WTC11 (cell line): ENCODE measurements at regions not wholly inside any gene's neighbourhood (a gene's known extent, or its start where the extent isn't known, plus 50 kb on each side); places are given as distances from the start of the nearest gene placed in this dataset.

Experiments used
- ATAC-seq: fragments of 200-7000 bp; cut with Tn5 transposase; 2 replicates; pipeline ENCODE4 v1.10.0; 2021; ENCODE audit warnings: mild to moderate bottlenecking, moderate library complexity
- CTCF ChIA-PET: fragments of 300-600 bp; sonication (Branson Sonifier 250); formaldehyde crosslinking; loops from one replicate; lab custom pipeline; 2021; ENCODE audit warnings: antibody characterized with exemption; lab: Charles Lee
- POLR2A ChIA-PET: fragments of 350-600 bp; sonication (Branson Sonifier 250); formaldehyde crosslinking; loops from one replicate; lab custom pipeline; 2021; ENCODE audit warnings: antibody characterized with exemption; lab: Charles Lee
- DNase-seq: peaks from one replicate; pipeline ENCODE4 v3.0.0; 2021; ENCODE audit warnings: low spot score
- H3K27ac Mint-ChIP-seq: 2 replicates; pipeline ENCODE4 v1.8.0; 2021; ENCODE audit warnings: mixed read lengths
- H3K27me3 Mint-ChIP-seq: 2 replicates; pipeline ENCODE4 v1.8.0; 2021; ENCODE audit warnings: low read depth, mild to moderate bottlenecking, moderate library complexity, mixed read lengths
- H3K36me3 Mint-ChIP-seq: 2 replicates; pipeline ENCODE4 v1.8.0; 2021; ENCODE audit warnings: mixed read lengths
- H3K4me1 Mint-ChIP-seq: 2 replicates; pipeline ENCODE4 v1.8.0; 2022; ENCODE audit warnings: mixed read lengths
- H3K4me3 Mint-ChIP-seq: 2 replicates; pipeline ENCODE4 v1.8.0; 2021; ENCODE audit warnings: mild to moderate bottlenecking, moderate library complexity, mixed read lengths
- H3K9me3 Mint-ChIP-seq: 2 replicates; pipeline ENCODE4 v1.8.0; 2021; ENCODE audit warnings: mixed read lengths
- EMX1 ChIP-seq: fragments of 250-450 bp; sonication (Bioruptor Pico); IDR thresholded peaks from 2 replicates; pipeline ENCODE4 v1.8.0; 2021; ENCODE audit warnings: mild to moderate bottlenecking
- ETV6 ChIP-seq: sonication (generic); formaldehyde crosslinking; IDR thresholded peaks from 2 replicates; pipeline ENCODE4 v1.8.1; 2022; ENCODE audit warnings: mild to moderate bottlenecking, missing genetic modification reagents
- FOXJ3 ChIP-seq: sonication (generic); formaldehyde crosslinking; IDR thresholded peaks from 2 replicates; pipeline ENCODE4 v1.9.0; 2021; ENCODE audit warnings: missing genetic modification reagents, mild to moderate bottlenecking, borderline replicate concordance
- FOXP1 ChIP-seq: sonication (generic); formaldehyde crosslinking; IDR thresholded peaks from 2 replicates; pipeline ENCODE4 v1.8.0; 2022; ENCODE audit warnings: missing genetic modification reagents, mild to moderate bottlenecking, moderate library complexity, borderline replicate concordance
- IRF2 ChIP-seq: sonication (generic); formaldehyde crosslinking; IDR thresholded peaks from 2 replicates; pipeline ENCODE4 v1.8.0; 2022; ENCODE audit warnings: low read depth, missing genetic modification reagents, borderline replicate concordance
- JUN ChIP-seq: sonication (generic); formaldehyde crosslinking; IDR thresholded peaks from 2 replicates; pipeline ENCODE4 v1.8.0; 2023; ENCODE audit warnings: mild to moderate bottlenecking, missing genetic modification reagents
- KAT7 ChIP-seq: sonication (generic); formaldehyde crosslinking; IDR thresholded peaks from 2 replicates; pipeline ENCODE4 v1.8.1; 2023; ENCODE audit warnings: missing genetic modification reagents, mild to moderate bottlenecking, borderline replicate concordance
- MYBL2 ChIP-seq: sonication (generic); formaldehyde crosslinking; IDR thresholded peaks from 2 replicates; pipeline ENCODE4 v1.8.1; 2023; ENCODE audit warnings: mild to moderate bottlenecking, moderate library complexity, missing genetic modification reagents
- NFE2L1 ChIP-seq: sonication (generic); formaldehyde crosslinking; IDR thresholded peaks from 2 replicates; pipeline ENCODE4 v1.8.1; 2023; ENCODE audit warnings: missing genetic modification reagents
- NR2C2 ChIP-seq: sonication (generic); formaldehyde crosslinking; IDR thresholded peaks from 2 replicates; pipeline ENCODE4 v1.8.0; 2022; ENCODE audit warnings: mild to moderate bottlenecking, missing genetic modification reagents
- RORB ChIP-seq: fragments of 250-450 bp; sonication (Bioruptor Pico); IDR thresholded peaks from 2 replicates; pipeline ENCODE4 v1.9.0; 2021; ENCODE audit warnings: mild to moderate bottlenecking
- SOX15 ChIP-seq: fragments of 250-450 bp; sonication (Bioruptor Pico); IDR thresholded peaks from 2 replicates; pipeline ENCODE4 v1.9.0; 2021; ENCODE audit warnings: mild to moderate bottlenecking
- SP1 ChIP-seq: sonication (generic); formaldehyde crosslinking; conservative IDR thresholded peaks from 2 replicates; pipeline ENCODE4 v1.8.1; 2022; ENCODE audit warnings: missing genetic modification reagents
- TEAD1 ChIP-seq: sonication (generic); formaldehyde crosslinking; IDR thresholded peaks from 2 replicates; pipeline ENCODE4 v1.8.0; 2022; ENCODE audit warnings: mild to moderate bottlenecking, missing genetic modification reagents
- TP53 ChIP-seq: sonication (generic); formaldehyde crosslinking; IDR thresholded peaks from 2 replicates; pipeline ENCODE4 v1.8.1; 2023; ENCODE audit warnings: mild to moderate bottlenecking, missing genetic modification reagents
- ZNF317 ChIP-seq: sonication (generic); formaldehyde crosslinking; IDR thresholded peaks from 2 replicates; pipeline ENCODE4 v1.8.1; 2023; ENCODE audit warnings: low read depth, mild to moderate bottlenecking, moderate library complexity, missing genetic modification reagents, borderline replicate concordance
- ZNF396 ChIP-seq: fragments of 250-450 bp; sonication (Bioruptor Pico); IDR thresholded peaks from 2 replicates; pipeline ENCODE4 v1.8.0; 2021; ENCODE audit warnings: mild to moderate bottlenecking, moderate library complexity, borderline replicate concordance
- ZNF671 ChIP-seq: fragments of 250-450 bp; sonication (Bioruptor Pico); IDR thresholded peaks from 2 replicates; pipeline ENCODE4 v1.8.0; 2021; ENCODE audit warnings: mild to moderate bottlenecking
- TF ChIP-seq, protein P1 (sequence below): sonication (generic); formaldehyde crosslinking; IDR thresholded peaks from 2 replicates; pipeline ENCODE4 v1.8.1; 2023; ENCODE audit warnings: mild to moderate bottlenecking, moderate library complexity, missing genetic modification reagents
- TF ChIP-seq, protein P2 (sequence below): fragments of 250-450 bp; sonication (Bioruptor Pico); IDR thresholded peaks from 2 replicates; pipeline ENCODE4 v1.9.0; 2021; ENCODE audit warnings: mild to moderate bottlenecking
- TF ChIP-seq, protein P3 (sequence below): sonication (generic); formaldehyde crosslinking; IDR thresholded peaks from 2 replicates; pipeline ENCODE4 v1.8.0; 2022; ENCODE audit warnings: mild to moderate bottlenecking, missing genetic modification reagents
- TF ChIP-seq, protein P4 (sequence below): sonication (generic); formaldehyde crosslinking; IDR thresholded peaks from 2 replicates; pipeline ENCODE4 v1.8.0; 2022; ENCODE audit warnings: mild to moderate bottlenecking, missing genetic modification reagents
- TF ChIP-seq, protein P5 (sequence below): fragments of 250-450 bp; sonication (Bioruptor Pico); IDR thresholded peaks from 2 replicates; pipeline ENCODE4 v1.9.0; 2021; ENCODE audit warnings: mild to moderate bottlenecking, borderline replicate concordance
- TF ChIP-seq, protein P6 (sequence below): sonication (generic); formaldehyde crosslinking; IDR thresholded peaks from 2 replicates; pipeline ENCODE4 v1.8.1; 2023; ENCODE audit warnings: mild to moderate bottlenecking, missing genetic modification reagents

DNA sequence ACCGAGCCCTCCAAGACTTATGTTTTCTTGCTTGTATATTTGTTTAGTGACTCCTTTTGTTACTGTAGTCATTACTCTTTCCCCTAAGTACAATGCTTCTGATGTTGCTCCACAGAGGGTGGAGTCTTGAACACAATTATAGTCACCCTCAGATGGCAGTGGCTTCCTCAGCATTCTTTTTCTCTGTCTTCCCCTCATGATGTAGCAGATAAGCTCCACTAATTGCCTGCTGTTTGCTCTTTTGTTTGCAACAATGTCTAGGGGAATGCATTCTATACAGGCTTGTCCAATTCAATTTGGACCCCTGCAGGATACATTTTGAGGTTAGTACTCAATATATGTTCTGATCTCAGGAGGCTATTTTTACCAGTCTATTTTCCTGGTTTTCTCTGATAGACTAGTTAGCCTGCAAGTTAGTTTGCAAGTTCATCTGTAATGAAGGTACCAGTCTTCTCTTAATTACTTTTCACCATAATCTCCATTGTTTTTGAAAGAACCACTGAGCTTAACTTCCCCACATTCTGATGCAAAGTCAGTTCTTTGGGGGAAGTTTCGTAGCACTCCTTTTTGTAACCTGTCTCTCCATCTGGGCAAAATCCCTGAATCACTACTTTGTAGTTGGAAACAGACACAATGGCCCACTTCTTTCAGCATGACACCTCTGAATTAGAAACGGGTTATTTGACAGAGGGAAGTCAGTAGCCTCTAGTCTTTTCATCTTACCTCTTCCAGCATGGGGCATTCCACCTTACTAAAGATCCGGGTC lies 1509.2 kb downstream of the CDH11 start:
- Mint-ChIP-seq H3K27me3 (peaks cover 15% of the 10 kb centered on the region), H3K4me1 (peaks cover 20% of the 10 kb centered on the region), H3K9me3 (peaks cover 24% of the 10 kb centered on the region)
- ChIA-PET POLR2A (no interaction called here), CTCF (no interaction called here)
- peak; percentile 60 for ATAC-seq
- TF ChIP-seq ZNF317 (no peak), SP1 (CRISPR knock-in tag) (no peak), EMX1 (CRISPR knock-in tag) (no peak), ZNF671 (no peak), KAT7 (CRISPR knock-in tag) (no peak), TP53 (CRISPR knock-in tag) (no peak), MYBL2 (no peak), IRF2 (CRISPR knock-in tag) (no peak), SOX15 (CRISPR knock-in tag) (no peak), FOXJ3 (no peak), TEAD1 (CRISPR knock-in tag) (no peak), NFE2L1 (CRISPR knock-in tag) (no peak), FOXP1 (CRISPR knock-in tag) (no peak), ETV6 (no peak)
- TF ChIP-seq, protein P1, sequence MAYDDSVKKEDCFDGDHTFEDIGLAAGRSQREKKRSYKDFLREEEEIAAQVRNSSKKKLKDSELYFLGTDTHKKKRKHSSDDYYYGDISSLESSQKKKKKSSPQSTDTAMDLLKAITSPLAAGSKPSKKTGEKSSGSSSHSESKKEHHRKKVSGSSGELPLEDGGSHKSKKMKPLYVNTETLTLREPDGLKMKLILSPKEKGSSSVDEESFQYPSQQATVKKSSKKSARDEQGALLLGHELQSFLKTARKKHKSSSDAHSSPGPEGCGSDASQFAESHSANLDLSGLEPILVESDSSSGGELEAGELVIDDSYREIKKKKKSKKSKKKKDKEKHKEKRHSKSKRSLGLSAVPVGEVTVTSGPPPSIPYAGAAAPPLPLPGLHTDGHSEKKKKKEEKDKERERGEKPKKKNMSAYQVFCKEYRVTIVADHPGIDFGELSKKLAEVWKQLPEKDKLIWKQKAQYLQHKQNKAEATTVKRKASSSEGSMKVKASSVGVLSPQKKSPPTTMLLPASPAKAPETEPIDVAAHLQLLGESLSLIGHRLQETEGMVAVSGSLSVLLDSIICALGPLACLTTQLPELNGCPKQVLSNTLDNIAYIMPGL, result no peak
- TF ChIP-seq, protein P2, sequence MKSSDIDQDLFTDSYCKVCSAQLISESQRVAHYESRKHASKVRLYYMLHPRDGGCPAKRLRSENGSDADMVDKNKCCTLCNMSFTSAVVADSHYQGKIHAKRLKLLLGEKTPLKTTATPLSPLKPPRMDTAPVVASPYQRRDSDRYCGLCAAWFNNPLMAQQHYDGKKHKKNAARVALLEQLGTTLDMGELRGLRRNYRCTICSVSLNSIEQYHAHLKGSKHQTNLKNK (CRISPR knock-in tag), result no peak
- TF ChIP-seq, protein P3, sequence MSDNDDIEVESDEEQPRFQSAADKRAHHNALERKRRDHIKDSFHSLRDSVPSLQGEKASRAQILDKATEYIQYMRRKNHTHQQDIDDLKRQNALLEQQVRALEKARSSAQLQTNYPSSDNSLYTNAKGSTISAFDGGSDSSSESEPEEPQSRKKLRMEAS (CRISPR knock-in tag), result no peak
- TF ChIP-seq, protein P4, sequence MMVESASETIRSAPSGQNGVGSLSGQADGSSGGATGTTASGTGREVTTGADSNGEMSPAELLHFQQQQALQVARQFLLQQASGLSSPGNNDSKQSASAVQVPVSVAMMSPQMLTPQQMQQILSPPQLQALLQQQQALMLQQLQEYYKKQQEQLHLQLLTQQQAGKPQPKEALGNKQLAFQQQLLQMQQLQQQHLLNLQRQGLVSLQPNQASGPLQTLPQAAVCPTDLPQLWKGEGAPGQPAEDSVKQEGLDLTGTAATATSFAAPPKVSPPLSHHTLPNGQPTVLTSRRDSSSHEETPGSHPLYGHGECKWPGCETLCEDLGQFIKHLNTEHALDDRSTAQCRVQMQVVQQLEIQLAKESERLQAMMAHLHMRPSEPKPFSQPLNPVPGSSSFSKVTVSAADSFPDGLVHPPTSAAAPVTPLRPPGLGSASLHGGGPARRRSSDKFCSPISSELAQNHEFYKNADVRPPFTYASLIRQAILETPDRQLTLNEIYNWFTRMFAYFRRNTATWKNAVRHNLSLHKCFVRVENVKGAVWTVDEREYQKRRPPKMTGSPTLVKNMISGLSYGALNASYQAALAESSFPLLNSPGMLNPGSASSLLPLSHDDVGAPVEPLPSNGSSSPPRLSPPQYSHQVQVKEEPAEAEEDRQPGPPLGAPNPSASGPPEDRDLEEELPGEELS (CRISPR knock-in tag), result no peak
- TF ChIP-seq, all 79 proteins: peak for 0
- DNase-seq, result no peak
- Mint-ChIP-seq H3K27ac (peak overlapping the region; percentile 18; the same call in 1 of the 2 replicates), H3K4me3 (no peak overlapping the region), H3K36me3 (peaks cover 3% of the 10 kb centered on the region; the same call in 1 of the 2 replicates)

DNA sequence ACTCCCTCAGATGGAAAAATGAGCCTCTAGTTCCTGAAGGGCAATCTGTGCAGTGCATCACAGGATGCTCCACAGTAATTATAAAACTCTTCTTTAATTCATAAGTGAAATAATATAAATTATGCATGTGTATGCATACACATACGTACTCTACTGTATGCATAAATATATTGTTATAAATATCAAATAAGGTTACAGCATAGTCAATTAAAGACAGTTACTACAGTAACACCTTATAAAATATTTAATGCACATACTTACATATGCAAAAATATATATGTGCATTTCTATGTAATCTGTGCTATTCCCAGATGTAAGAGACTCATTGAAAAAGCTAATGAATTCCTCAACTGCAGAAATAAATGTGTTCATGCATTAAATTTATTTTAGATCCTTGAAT lies 1515.1 kb downstream of the CDH11 start:
- Mint-ChIP-seq H3K27me3 (no peaks in the 10 kb centered on the region), H3K4me1 (no peaks in the 10 kb centered on the region), H3K4me3 (no peak overlapping the region), H3K36me3 (peaks cover 3% of the 10 kb centered on the region; the same call in 1 of the 2 replicates), H3K27ac (no peak overlapping the region)
- DNase-seq (no peak), ATAC-seq (no peak)
- ChIA-PET POLR2A (no interaction called here), CTCF (no interaction called here)
- TF ChIP-seq ZNF396 (no peak), RORB (CRISPR knock-in tag) (no peak), NFE2L1 (CRISPR knock-in tag) (no peak), SP1 (CRISPR knock-in tag) (no peak), JUN (CRISPR knock-in tag) (no peak), NR2C2 (CRISPR knock-in tag) (no peak)
- TF ChIP-seq, protein P5, sequence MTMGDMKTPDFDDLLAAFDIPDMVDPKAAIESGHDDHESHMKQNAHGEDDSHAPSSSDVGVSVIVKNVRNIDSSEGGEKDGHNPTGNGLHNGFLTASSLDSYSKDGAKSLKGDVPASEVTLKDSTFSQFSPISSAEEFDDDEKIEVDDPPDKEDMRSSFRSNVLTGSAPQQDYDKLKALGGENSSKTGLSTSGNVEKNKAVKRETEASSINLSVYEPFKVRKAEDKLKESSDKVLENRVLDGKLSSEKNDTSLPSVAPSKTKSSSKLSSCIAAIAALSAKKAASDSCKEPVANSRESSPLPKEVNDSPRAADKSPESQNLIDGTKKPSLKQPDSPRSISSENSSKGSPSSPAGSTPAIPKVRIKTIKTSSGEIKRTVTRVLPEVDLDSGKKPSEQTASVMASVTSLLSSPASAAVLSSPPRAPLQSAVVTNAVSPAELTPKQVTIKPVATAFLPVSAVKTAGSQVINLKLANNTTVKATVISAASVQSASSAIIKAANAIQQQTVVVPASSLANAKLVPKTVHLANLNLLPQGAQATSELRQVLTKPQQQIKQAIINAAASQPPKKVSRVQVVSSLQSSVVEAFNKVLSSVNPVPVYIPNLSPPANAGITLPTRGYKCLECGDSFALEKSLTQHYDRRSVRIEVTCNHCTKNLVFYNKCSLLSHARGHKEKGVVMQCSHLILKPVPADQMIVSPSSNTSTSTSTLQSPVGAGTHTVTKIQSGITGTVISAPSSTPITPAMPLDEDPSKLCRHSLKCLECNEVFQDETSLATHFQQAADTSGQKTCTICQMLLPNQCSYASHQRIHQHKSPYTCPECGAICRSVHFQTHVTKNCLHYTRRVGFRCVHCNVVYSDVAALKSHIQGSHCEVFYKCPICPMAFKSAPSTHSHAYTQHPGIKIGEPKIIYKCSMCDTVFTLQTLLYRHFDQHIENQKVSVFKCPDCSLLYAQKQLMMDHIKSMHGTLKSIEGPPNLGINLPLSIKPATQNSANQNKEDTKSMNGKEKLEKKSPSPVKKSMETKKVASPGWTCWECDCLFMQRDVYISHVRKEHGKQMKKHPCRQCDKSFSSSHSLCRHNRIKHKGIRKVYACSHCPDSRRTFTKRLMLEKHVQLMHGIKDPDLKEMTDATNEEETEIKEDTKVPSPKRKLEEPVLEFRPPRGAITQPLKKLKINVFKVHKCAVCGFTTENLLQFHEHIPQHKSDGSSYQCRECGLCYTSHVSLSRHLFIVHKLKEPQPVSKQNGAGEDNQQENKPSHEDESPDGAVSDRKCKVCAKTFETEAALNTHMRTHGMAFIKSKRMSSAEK, result no peak
- TF ChIP-seq, protein P6, sequence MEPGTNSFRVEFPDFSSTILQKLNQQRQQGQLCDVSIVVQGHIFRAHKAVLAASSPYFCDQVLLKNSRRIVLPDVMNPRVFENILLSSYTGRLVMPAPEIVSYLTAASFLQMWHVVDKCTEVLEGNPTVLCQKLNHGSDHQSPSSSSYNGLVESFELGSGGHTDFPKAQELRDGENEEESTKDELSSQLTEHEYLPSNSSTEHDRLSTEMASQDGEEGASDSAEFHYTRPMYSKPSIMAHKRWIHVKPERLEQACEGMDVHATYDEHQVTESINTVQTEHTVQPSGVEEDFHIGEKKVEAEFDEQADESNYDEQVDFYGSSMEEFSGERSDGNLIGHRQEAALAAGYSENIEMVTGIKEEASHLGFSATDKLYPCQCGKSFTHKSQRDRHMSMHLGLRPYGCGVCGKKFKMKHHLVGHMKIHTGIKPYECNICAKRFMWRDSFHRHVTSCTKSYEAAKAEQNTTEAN (CRISPR knock-in tag), result no peak
- TF ChIP-seq, all 79 proteins: peak for 0
- peaks cover 18% of the 10 kb centered on the region for H3K9me3 Mint-ChIP-seq
